ENCODE measurements at regions not wholly inside any gene's neighbourhood (a gene's known extent, or its start where the extent isn't known, plus 50 kb on each side); places are given as distances from the start of the nearest gene placed in this dataset.

DNA sequence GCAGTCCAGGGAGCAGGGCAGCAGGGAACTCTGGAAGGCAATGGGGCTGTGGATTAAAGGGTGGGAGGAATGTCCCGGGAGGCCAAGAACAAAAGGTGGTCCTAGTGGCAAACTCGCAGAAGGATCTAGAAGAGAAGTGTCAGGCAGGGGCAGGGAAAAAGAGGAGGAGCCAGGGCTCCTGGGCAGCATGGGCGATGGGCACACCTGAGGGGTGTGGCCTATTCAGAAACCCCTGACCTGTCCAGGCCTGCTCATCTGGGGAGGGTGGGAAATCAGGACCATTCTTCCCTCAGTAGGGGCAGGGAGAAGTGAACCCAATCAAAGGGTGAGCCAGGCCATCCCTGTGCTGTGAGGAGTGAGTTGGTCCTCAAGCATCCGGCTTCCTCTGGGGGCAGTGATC lies 108.6 kb downstream of the TRIM29 start:
- Mint-ChIP-seq H3K36me3 (ENCODE audit: insufficient read depth, unreplicated experiment) (no peaks in the 10 kb centered on the region), H3K27ac (ENCODE audit: low read depth, unreplicated experiment) (no peak overlapping the region), H3K27me3 (ENCODE audit: insufficient read depth, unreplicated experiment) (peaks cover 58% of the 10 kb centered on the region), H3K4me3 (ENCODE audit: unreplicated experiment) (no peak overlapping the region), H3K9me3 (ENCODE audit: unreplicated experiment) (no peaks in the 10 kb centered on the region), H3K4me1 (ENCODE audit: insufficient read depth, unreplicated experiment) (peaks cover 5% of the 10 kb centered on the region)
- no TSS peak for BruUV-seq (replicated peaks)
- no peak for DNase-seq (ENCODE audit: unreplicated experiment)
- intact Hi-C loops (cut with micrococcal nuclease) = no loop called here
- CTCF ChIA-PET = interaction anchor here (0.5 kb wide), 1 partner anchor 238 kb away, joined by 3 read pairs; no protein-coding TSS in a partner anchor
- TF ChIP-seq, protein P1, sequence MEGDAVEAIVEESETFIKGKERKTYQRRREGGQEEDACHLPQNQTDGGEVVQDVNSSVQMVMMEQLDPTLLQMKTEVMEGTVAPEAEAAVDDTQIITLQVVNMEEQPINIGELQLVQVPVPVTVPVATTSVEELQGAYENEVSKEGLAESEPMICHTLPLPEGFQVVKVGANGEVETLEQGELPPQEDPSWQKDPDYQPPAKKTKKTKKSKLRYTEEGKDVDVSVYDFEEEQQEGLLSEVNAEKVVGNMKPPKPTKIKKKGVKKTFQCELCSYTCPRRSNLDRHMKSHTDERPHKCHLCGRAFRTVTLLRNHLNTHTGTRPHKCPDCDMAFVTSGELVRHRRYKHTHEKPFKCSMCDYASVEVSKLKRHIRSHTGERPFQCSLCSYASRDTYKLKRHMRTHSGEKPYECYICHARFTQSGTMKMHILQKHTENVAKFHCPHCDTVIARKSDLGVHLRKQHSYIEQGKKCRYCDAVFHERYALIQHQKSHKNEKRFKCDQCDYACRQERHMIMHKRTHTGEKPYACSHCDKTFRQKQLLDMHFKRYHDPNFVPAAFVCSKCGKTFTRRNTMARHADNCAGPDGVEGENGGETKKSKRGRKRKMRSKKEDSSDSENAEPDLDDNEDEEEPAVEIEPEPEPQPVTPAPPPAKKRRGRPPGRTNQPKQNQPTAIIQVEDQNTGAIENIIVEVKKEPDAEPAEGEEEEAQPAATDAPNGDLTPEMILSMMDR (IDR thresholded peaks at IDR 0.05; ENCODE audit: unreplicated experiment) = no peak
- POLR2A ChIA-PET = interaction anchor here (0.5 kb wide), 1 partner anchor 364 kb away, joined by 3 read pairs; no protein-coding TSS in a partner anchor

DNA sequence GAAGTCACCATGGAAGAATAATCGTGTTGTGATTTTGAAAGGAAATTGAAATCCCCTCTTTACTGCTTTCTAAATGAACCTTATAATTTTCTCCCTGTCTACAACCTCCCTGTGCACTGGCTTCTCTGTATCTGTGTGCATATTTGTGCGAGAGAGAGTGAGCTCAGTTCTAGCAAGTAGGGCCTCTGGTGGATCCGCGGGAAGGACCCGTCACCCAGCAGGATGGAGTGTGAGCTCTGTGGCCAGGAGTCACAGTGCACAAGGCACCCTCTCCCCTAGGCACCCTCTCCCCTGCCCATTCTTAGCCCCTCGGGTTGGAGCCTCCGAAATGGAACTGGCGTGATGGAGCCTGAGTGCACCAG lies 109.0 kb downstream of the TRIM29 start:
- peaks cover 5% of the 10 kb centered on the region for H3K4me1 Mint-ChIP-seq (ENCODE audit: insufficient read depth, unreplicated experiment)
- no peak overlapping the region for H3K27ac Mint-ChIP-seq (ENCODE audit: low read depth, unreplicated experiment)
- H3K27me3 Mint-ChIP-seq (ENCODE audit: insufficient read depth, unreplicated experiment) = peaks cover 62% of the 10 kb centered on the region
- H3K4me3 Mint-ChIP-seq (ENCODE audit: unreplicated experiment) = no peak overlapping the region
- CTCF ChIA-PET = interaction anchor here (0.5 kb wide), 1 partner anchor 237 kb away, joined by 3 read pairs; no protein-coding TSS in a partner anchor
- no peak for DNase-seq (ENCODE audit: unreplicated experiment)
- TF ChIP-seq, protein P1 (IDR thresholded peaks at IDR 0.05; ENCODE audit: unreplicated experiment) = no peak
- POLR2A ChIA-PET = no interaction called here
- no peaks in the 10 kb centered on the region for H3K36me3 Mint-ChIP-seq (ENCODE audit: insufficient read depth, unreplicated experiment)
- no peaks in the 10 kb centered on the region for H3K9me3 Mint-ChIP-seq (ENCODE audit: unreplicated experiment)
- BruUV-seq (replicated peaks) = no TSS peak
- intact Hi-C loops (cut with micrococcal nuclease) = no loop called here

DNA sequence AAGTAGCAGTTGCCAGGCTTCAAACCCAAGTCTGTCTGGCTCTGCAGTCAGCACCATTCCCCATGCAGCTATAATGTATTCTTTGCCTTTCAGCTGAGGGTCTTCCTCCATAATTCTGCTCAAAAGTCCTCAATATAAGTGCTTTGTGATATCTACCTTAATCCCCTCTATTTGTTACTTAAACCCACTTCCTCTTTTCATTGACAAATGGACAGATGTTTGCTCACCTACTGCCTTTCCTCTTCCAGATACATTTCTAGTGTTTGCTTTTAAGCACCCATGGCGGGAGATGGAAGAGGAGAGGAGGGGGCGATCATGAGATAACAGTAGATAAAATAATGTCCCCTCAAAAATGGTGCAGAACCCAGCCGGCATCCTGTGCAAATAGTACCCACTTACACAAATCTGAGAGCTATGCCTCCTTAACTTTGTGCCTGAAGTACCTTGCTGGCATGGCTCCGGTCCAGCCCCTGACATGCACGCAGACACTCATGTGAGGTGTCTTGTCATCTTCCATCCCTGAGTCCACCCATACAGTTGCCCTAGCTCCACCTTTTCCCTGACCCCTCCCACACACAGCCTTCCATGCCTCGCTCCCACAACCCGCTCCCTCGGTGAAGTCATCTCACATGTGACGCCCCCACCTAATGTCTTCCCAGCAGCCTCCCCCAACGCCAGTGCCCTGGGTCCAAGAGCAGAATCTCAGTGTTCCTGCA lies 109.6 kb downstream of the TRIM29 start:
- POLR2A ChIA-PET = interaction anchor here (0.7 kb wide), 1 partner anchor 229 kb away, joined by 3 read pairs; no protein-coding TSS in a partner anchor
- peaks cover 5% of the 10 kb centered on the region for H3K4me1 Mint-ChIP-seq (ENCODE audit: insufficient read depth, unreplicated experiment)
- intact Hi-C loops (cut with micrococcal nuclease) = no loop called here
- DNase-seq (ENCODE audit: unreplicated experiment) = no peak
- H3K27ac Mint-ChIP-seq (ENCODE audit: low read depth, unreplicated experiment) = no peak overlapping the region
- peaks cover 67% of the 10 kb centered on the region for H3K27me3 Mint-ChIP-seq (ENCODE audit: insufficient read depth, unreplicated experiment)
- H3K36me3 Mint-ChIP-seq (ENCODE audit: insufficient read depth, unreplicated experiment) = no peaks in the 10 kb centered on the region
- H3K9me3 Mint-ChIP-seq (ENCODE audit: unreplicated experiment) = no peaks in the 10 kb centered on the region
- TF ChIP-seq, protein P1 (IDR thresholded peaks at IDR 0.05; ENCODE audit: unreplicated experiment) = no peak
- no TSS peak for BruUV-seq (replicated peaks)
- CTCF ChIA-PET = no interaction called here
- H3K4me3 Mint-ChIP-seq (ENCODE audit: unreplicated experiment) = no peak overlapping the region

DNA sequence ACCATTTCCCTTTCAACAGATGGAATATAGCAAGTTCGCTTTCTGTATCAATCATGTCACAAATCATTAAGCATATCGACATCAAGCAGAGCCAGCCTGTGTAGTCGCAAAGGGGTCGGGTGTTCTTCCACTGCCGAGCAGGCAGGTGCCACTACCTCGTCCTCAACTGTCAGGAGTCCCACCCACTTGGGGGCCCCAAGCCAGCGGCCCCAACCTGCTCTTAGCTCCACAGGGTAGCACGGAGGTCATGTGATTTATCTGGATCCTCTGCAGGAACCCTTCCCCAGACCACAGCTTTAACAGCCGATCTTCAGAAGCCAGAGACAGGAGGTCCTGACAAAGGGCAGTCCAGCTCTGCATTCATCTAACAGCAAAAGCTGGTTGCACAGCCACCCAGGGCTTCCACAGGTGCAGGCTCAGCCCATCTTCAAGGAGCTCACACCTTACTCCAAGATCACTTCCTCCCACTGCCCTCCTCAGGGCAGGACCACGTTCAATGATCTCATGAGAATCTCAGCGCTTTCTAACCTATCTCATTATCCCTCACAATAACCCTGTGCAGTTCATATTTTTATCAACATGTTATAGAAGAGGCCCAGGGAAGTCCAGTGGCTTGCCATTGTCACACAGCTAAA lies 110.2 kb downstream of the TRIM29 start:
- H3K4me3 Mint-ChIP-seq (ENCODE audit: unreplicated experiment) = no peak overlapping the region
- no peak overlapping the region for H3K27ac Mint-ChIP-seq (ENCODE audit: low read depth, unreplicated experiment)
- H3K27me3 Mint-ChIP-seq (ENCODE audit: insufficient read depth, unreplicated experiment) = peaks cover 66% of the 10 kb centered on the region
- POLR2A ChIA-PET = interaction anchor here (0.7 kb wide), 1 partner anchor 228 kb away, joined by 3 read pairs; no protein-coding TSS in a partner anchor
- CTCF ChIA-PET = no interaction called here
- H3K4me1 Mint-ChIP-seq (ENCODE audit: insufficient read depth, unreplicated experiment) = peaks cover 5% of the 10 kb centered on the region
- intact Hi-C loops (cut with micrococcal nuclease) = no loop called here
- TF ChIP-seq, protein P1 (IDR thresholded peaks at IDR 0.05; ENCODE audit: unreplicated experiment) = no peak
- no peak for DNase-seq (ENCODE audit: unreplicated experiment)
- H3K36me3 Mint-ChIP-seq (ENCODE audit: insufficient read depth, unreplicated experiment) = no peaks in the 10 kb centered on the region
- H3K9me3 Mint-ChIP-seq (ENCODE audit: unreplicated experiment) = no peaks in the 10 kb centered on the region
- no TSS peak for BruUV-seq (replicated peaks)

All from MCF 10A (cell line).